ENCODE measurements at regions not wholly inside any gene's neighbourhood (a gene's known extent, or its start where the extent isn't known, plus 50 kb on each side); places are given as distances from the start of the nearest gene placed in this dataset.

GRCh38 chr2:139850254-139850890 is 1070.2 kb upstream of the NXPH2 start:
- POLR2A ChIA-PET = no interaction called here
- DNase-seq (ENCODE audit: extremely low spot score) = no peak
- CTCF ChIA-PET = no interaction called here
- no peak for TF ChIP-seq FOXM1 (IDR thresholded peaks at IDR 0.05; ENCODE audit: borderline replicate concordance)
- TF ChIP-seq ARNT (IDR thresholded peaks at IDR 0.05) = no peak
- TF ChIP-seq L3MBTL2 (conservative IDR thresholded peaks at IDR 0.05) = no peak

- POLR2A ChIA-PET = no interaction called here
- CTCF ChIA-PET = no interaction called here
These were observed 1056.6 kb upstream of the NXPH2 start for GRCh38 chr2:139836769-139837168.

GRCh38 chr2:139835101-139835500 is 1054.9 kb upstream of the NXPH2 start:
- ChIA-PET CTCF (no interaction called here), POLR2A (no interaction called here)
- TF ChIP-seq SUZ12 (IDR thresholded peaks at IDR 0.05) (no peak), BHLHE40 (IDR thresholded peaks at IDR 0.05; ENCODE audit: borderline replicate concordance) (no peak), FOXK2 (IDR thresholded peaks at IDR 0.05) (no peak), HDGF (IDR thresholded peaks at IDR 0.05; ENCODE audit: borderline replicate concordance) (no peak), ARNT (IDR thresholded peaks at IDR 0.05) (no peak), CTBP1 (IDR thresholded peaks at IDR 0.05; ENCODE audit: borderline replicate concordance) (no peak), FOXA1 (IDR thresholded peaks at IDR 0.05) (no peak), NFRKB (IDR thresholded peaks at IDR 0.05) (no peak)
- DNase-seq (ENCODE audit: extremely low spot score) = no peak

More at GRCh38 chr2:139836769-139837168, 1056.6 kb upstream of the NXPH2 start:
- TF ChIP-seq ELF4 (IDR thresholded peaks at IDR 0.05) (no peak), CTBP1 (IDR thresholded peaks at IDR 0.05; ENCODE audit: borderline replicate concordance) (no peak), NFRKB (IDR thresholded peaks at IDR 0.05) (no peak), SP1 (IDR thresholded peaks at IDR 0.05) (no peak), FOXA1 (IDR thresholded peaks at IDR 0.05) (no peak), LEF1 (IDR thresholded peaks at IDR 0.05; ENCODE audit: borderline replicate concordance) (no peak), BHLHE40 (IDR thresholded peaks at IDR 0.05; ENCODE audit: borderline replicate concordance) (no peak), ZNF384 (IDR thresholded peaks at IDR 0.05) (no peak), FOXK2 (IDR thresholded peaks at IDR 0.05) (no peak), HDGF (IDR thresholded peaks at IDR 0.05; ENCODE audit: borderline replicate concordance) (no peak)
- no peak for DNase-seq (ENCODE audit: extremely low spot score)

GRCh38 chr2:139828011-139828410 is 1047.8 kb upstream of the NXPH2 start:
- no peak for TF ChIP-seq CTBP1 (IDR thresholded peaks at IDR 0.05; ENCODE audit: borderline replicate concordance)
- TF ChIP-seq LEF1 (IDR thresholded peaks at IDR 0.05; ENCODE audit: borderline replicate concordance) = no peak
- no peak for DNase-seq (ENCODE audit: extremely low spot score)
- ChIA-PET CTCF (no interaction called here), POLR2A (interaction anchor here (0.6 kb wide), 1 partner anchor 75 kb away, joined by 5 read pairs; no protein-coding TSS in a partner anchor)

- CTCF ChIA-PET = no interaction called here
- TF ChIP-seq FOXM1 (IDR thresholded peaks at IDR 0.05; ENCODE audit: borderline replicate concordance) (no peak), NFRKB (IDR thresholded peaks at IDR 0.05) (no peak), FOXA1 (IDR thresholded peaks at IDR 0.05) (no peak)
- DNase-seq (ENCODE audit: extremely low spot score) = no peak
- POLR2A ChIA-PET = no interaction called here
These were observed 1045.5 kb upstream of the NXPH2 start for GRCh38 chr2:139825726-139826125.

- TF ChIP-seq ELF4 (IDR thresholded peaks at IDR 0.05) (no peak), BHLHE40 (IDR thresholded peaks at IDR 0.05; ENCODE audit: borderline replicate concordance) (no peak), SP1 (IDR thresholded peaks at IDR 0.05) (no peak), TARDBP (IDR thresholded peaks at IDR 0.05) (no peak), HDGF (IDR thresholded peaks at IDR 0.05; ENCODE audit: borderline replicate concordance) (no peak), NFRKB (IDR thresholded peaks at IDR 0.05) (no peak), SUZ12 (IDR thresholded peaks at IDR 0.05) (no peak), ARNT (IDR thresholded peaks at IDR 0.05) (no peak), PKNOX1 (IDR thresholded peaks at IDR 0.05) (no peak), LEF1 (IDR thresholded peaks at IDR 0.05; ENCODE audit: borderline replicate concordance) (no peak), L3MBTL2 (conservative IDR thresholded peaks at IDR 0.05) (no peak), ZNF384 (IDR thresholded peaks at IDR 0.05) (no peak), FOXA1 (IDR thresholded peaks at IDR 0.05) (no peak), CTBP1 (IDR thresholded peaks at IDR 0.05; ENCODE audit: borderline replicate concordance) (no peak), FOXK2 (IDR thresholded peaks at IDR 0.05) (no peak), FOXM1 (IDR thresholded peaks at IDR 0.05; ENCODE audit: borderline replicate concordance) (no peak)
- DNase-seq (ENCODE audit: extremely low spot score) = no peak
- CTCF ChIA-PET = no interaction called here
These were observed 1039.1 kb upstream of the NXPH2 start for GRCh38 chr2:139819273-139819796.

GRCh38 chr2:139814458-139814857 is 1034.3 kb upstream of the NXPH2 start:
- ChIA-PET CTCF (no interaction called here), POLR2A (no interaction called here)
- no peak for DNase-seq (ENCODE audit: extremely low spot score)
- TF ChIP-seq ARNT (IDR thresholded peaks at IDR 0.05) (no peak), PKNOX1 (IDR thresholded peaks at IDR 0.05) (no peak)

More at GRCh38 chr2:139819273-139819796, 1039.1 kb upstream of the NXPH2 start:
- POLR2A ChIA-PET = no interaction called here

- no peak for TF ChIP-seq BHLHE40 (IDR thresholded peaks at IDR 0.05; ENCODE audit: borderline replicate concordance)
- no peak for TF ChIP-seq LEF1 (IDR thresholded peaks at IDR 0.05; ENCODE audit: borderline replicate concordance)
- TF ChIP-seq ELF4 (IDR thresholded peaks at IDR 0.05) = no peak
- TF ChIP-seq FOXA1 (IDR thresholded peaks at IDR 0.05) = no peak
- no peak for TF ChIP-seq NFRKB (IDR thresholded peaks at IDR 0.05)
- TF ChIP-seq SP1 (IDR thresholded peaks at IDR 0.05) = no peak
- TF ChIP-seq FOXM1 (IDR thresholded peaks at IDR 0.05; ENCODE audit: borderline replicate concordance) = no peak
- TF ChIP-seq FOXK2 (IDR thresholded peaks at IDR 0.05) = no peak
- TF ChIP-seq HDGF (IDR thresholded peaks at IDR 0.05; ENCODE audit: borderline replicate concordance) = no peak
- no peak for TF ChIP-seq CTBP1 (IDR thresholded peaks at IDR 0.05; ENCODE audit: borderline replicate concordance)
- TF ChIP-seq L3MBTL2 (conservative IDR thresholded peaks at IDR 0.05) = no peak
- TF ChIP-seq TARDBP (IDR thresholded peaks at IDR 0.05) = no peak
- TF ChIP-seq ARNT (IDR thresholded peaks at IDR 0.05) = no peak
- TF ChIP-seq SUZ12 (IDR thresholded peaks at IDR 0.05) = no peak
- DNase-seq (ENCODE audit: extremely low spot score) = no peak
- POLR2A ChIA-PET = no interaction called here
- CTCF ChIA-PET = no interaction called here
These were observed 1033.2 kb upstream of the NXPH2 start for GRCh38 chr2:139813340-139813739.
